GM21825 (cell line): ENCODE measurements at regions not wholly inside any gene's neighbourhood (a gene's known extent, or its start where the extent isn't known, plus 50 kb on each side); places are given as distances from the start of the nearest gene placed in this dataset.

Experiments used
- ATAC-seq: cut with Tn5 transposase; IDR thresholded peaks from one replicate; pipeline ENCODE4 v1.9.1; 2021; ENCODE audit warnings: mild to moderate bottlenecking, moderate library complexity; ENCODE audit not compliant: unreplicated experiment

DNA sequence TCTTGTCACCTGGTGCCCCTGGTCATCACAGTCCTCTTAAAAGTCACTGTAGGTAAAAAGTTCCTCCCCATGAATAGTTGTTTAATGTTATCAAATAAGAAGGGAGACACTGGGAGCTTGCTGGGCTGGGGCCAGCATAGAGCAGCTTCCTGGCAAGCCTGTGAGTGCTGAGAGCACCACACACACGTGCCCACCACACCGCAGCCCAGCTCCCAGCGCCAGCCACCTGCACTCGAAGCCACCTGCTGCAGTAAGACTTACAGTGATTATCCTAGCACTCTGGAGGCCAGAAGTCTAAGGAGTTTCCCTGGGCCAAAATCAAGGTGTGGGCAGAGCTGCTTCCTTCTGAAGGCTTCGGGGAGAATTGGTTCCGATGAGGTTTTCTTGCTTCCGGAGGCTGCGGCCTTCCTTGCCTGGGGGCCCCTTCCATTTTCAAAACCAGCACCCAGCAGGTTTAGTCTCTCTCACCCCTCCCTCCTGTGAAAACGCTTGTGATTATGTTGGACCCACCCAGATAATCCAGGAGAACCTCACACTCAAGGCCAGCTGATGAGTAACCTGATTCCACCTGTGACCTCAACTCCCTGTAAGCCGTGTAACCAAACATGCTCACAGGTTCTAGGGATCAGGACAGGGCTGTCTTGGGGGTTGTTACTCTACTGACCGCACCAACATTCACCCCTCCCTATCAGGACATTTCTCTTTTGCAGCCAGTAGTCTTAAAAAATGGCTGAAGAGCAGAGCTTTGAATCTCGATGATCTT lies 687.2 kb downstream of the TBC1D22A start:
- ATAC-seq, result no peak

- ATAC-seq, result no peak
These were observed 686.1 kb downstream of the TBC1D22A start for GRCh38 chr22:47448231-47449223.

GRCh38 chr22:47446821-47447810 lies 684.7 kb downstream of the TBC1D22A start:
- no peak for ATAC-seq

DNA sequence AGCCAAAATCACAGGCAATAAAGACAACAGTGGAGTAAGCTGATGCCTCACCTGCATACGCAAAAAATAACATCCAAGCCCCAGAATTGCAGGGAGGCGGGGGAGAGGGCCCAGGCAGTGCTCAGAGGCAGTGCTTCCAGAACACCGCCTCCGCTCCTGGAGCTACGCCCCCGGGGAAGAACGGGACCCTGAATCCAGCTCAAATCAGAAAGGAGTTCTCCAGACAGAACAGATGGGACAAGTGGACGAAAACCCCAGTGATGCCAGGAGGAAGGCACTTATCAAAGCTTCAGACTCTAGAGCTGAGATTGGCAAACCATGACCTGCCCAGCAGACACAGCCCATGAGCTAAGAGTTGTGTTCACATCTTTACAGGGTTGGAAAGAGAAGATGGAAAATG lies 683.9 kb downstream of the TBC1D22A start:
- no peak for ATAC-seq

- ATAC-seq, result no peak
These were observed 683.4 kb downstream of the TBC1D22A start for GRCh38 chr22:47445716-47446290.

DNA sequence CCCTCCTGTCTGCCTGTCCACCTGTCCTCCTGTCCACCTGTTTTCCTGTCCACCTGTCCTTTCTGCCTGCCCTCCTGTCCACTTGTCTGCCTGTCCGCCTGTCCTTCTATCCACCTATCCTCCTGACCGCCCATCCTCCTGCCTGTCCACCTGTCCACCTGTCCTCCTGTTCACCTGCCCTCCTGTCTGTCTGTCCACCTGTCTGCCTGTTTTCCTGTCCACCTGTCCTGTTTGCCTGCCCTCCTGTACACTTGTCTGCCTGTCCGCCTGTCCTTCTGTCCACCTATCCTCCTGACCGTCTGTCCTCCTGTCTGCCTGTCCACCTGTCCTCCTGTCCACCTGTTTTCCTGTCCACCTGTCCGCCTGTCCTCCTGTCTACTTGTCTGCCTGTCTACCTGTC lies 682.8 kb downstream of the TBC1D22A start:
- ATAC-seq, result no peak

DNA sequence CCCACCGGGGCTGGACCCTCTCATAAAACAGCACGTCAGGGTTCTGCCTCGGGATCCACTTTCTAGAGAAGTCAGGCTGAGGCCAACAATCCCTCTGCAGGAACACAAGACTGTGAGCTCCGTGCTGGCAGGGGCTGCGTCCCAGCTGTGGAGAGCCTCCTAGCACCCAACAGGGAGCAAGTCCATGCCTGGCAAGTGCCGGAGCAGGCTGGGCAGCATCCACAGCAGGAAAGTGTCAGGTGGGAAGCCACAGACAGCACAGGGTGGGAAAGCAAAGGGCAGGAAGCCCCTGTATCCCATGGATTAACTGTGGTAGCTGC lies 682.3 kb downstream of the TBC1D22A start:
- no peak for ATAC-seq

GRCh38 chr22:47443836-47444745 lies 681.6 kb downstream of the TBC1D22A start:
- no peak for ATAC-seq

- ATAC-seq, result no peak
These were observed 680.4 kb downstream of the TBC1D22A start for GRCh38 chr22:47442821-47443220.

GRCh38 chr22:47439643-47440265 lies 677.3 kb downstream of the TBC1D22A start:
- no peak for ATAC-seq

DNA sequence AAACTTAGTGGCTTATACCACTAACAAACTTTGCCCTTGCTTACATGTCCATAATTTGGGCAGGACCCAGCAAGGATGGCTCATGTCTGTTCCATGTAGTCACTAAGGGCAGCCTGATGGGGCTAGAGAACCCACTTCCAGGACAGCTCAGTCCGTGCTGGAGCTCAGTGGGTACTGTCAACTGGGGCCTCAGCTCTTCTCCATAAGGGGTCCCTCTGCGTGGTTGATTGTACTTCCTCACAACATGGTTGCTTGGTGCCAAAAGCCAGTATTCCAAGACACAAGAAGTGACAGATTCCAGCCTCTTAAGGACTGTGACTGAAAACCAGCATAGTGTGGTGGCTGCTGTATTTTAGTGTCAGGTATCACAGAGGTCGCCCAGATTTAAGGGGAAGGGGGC lies 675.2 kb downstream of the TBC1D22A start:
- no peak for ATAC-seq

GRCh38 chr22:47437110-47437509 lies 674.7 kb downstream of the TBC1D22A start:
- no peak for ATAC-seq

- ATAC-seq, result no peak
These were observed 673.4 kb downstream of the TBC1D22A start for GRCh38 chr22:47435826-47436225.

- ATAC-seq, result no peak
These were observed 672.7 kb downstream of the TBC1D22A start for GRCh38 chr22:47435204-47435487.

- ATAC-seq, result no peak
These were observed 672.1 kb downstream of the TBC1D22A start for GRCh38 chr22:47434336-47435203.

GRCh38 chr22:47433627-47434026 lies 671.2 kb downstream of the TBC1D22A start:
- no peak for ATAC-seq

DNA sequence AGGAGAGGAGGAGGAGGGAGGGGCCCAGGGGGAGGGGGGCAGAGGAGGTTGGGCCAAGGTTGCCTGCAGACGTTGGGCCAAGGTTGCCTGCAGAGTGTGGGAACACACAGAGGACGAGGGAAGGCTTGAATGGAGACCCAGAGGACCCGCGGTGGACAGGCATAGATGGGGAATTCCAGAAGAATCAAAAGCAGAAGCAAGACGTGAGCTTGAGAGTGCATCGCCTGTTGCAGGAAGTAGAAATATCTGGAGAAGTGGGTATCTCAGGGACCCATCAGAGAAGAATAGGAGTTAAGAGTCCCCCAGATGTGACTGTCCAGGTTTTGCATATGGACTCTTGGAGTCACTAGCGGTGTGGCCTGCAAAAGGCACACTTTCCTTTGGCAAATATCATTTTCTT lies 670.2 kb downstream of the TBC1D22A start:
- ATAC-seq, result no peak
